H9 (cell line): ENCODE measurements at regions not wholly inside any gene's neighbourhood (a gene's known extent, or its start where the extent isn't known, plus 50 kb on each side); places are given as distances from the start of the nearest gene placed in this dataset.

Experiments
- DNase-seq: peaks from one replicate; pipeline ENCODE4 v3.0.0-alpha.2; 2017
- H2AFZ ChIP-seq: one replicate; pipeline ENCODE4 v1.6.1; 2013; ENCODE audit warnings: mild to moderate bottlenecking, low read length, control low read depth, moderate library complexity
- H2AK5ac ChIP-seq: 2 replicates; pipeline ENCODE4 v1.6.1; 2013; ENCODE audit warnings: low read length, control low read depth, mixed read lengths; ENCODE audit not compliant: insufficient read length
- H2BK120ac ChIP-seq: one replicate; pipeline ENCODE4 v1.6.1; 2013; ENCODE audit warnings: low read depth, mild to moderate bottlenecking, low read length, control low read depth, inconsistent platforms; ENCODE audit not compliant: poor library complexity, severe bottlenecking
- H2BK12ac ChIP-seq: 2 replicates; pipeline ENCODE4 v1.6.1; 2013; ENCODE audit warnings: low read length, control low read depth, mixed read lengths, low read depth; ENCODE audit not compliant: insufficient read length
- H2BK15ac ChIP-seq: 2 replicates; pipeline ENCODE4 v1.6.1; 2013; ENCODE audit warnings: low read depth, low read length, control low read depth
- H2BK20ac ChIP-seq: one replicate; pipeline ENCODE4 v1.6.1; 2013; ENCODE audit warnings: low read depth, mild to moderate bottlenecking, low read length, control low read depth, inconsistent platforms; ENCODE audit not compliant: poor library complexity, severe bottlenecking
- H2BK5ac ChIP-seq: 2 replicates; pipeline ENCODE4 v1.6.1; 2013; ENCODE audit warnings: low read length, control low read depth, mixed read lengths; ENCODE audit not compliant: insufficient read length
- H3K14ac ChIP-seq: 2 replicates; pipeline ENCODE4 v1.6.1; 2013; ENCODE audit warnings: low read length, control low read depth; ENCODE audit not compliant: insufficient read depth
- H3K18ac ChIP-seq: 2 replicates; pipeline ENCODE4 v1.6.1; 2013; ENCODE audit warnings: low read depth, mild to moderate bottlenecking, mixed read lengths, low read length, control low read depth; ENCODE audit not compliant: insufficient read length
- H3K23ac ChIP-seq: 2 replicates; pipeline ENCODE4 v1.6.1; 2013; ENCODE audit warnings: low read length, control low read depth, mixed read lengths, low read depth; ENCODE audit not compliant: insufficient read length
- H3K23me2 ChIP-seq: 2 replicates; pipeline ENCODE4 v1.6.1; 2013; ENCODE audit warnings: low read depth, mild to moderate bottlenecking, mixed read lengths, low read length, control low read depth; ENCODE audit not compliant: insufficient read length, poor library complexity, severe bottlenecking
- H3K27ac ChIP-seq: 2 replicates; pipeline ENCODE4 v1.5.1; 2013; ENCODE audit warnings: low read length, control low read depth, mixed read lengths, low read depth; ENCODE audit not compliant: insufficient read length
- H3K27me3 ChIP-seq: 2 replicates; pipeline ENCODE4 v1.6.1; 2013; ENCODE audit warnings: low read length, control low read depth, inconsistent platforms; ENCODE audit not compliant: insufficient read depth
- H3K4ac ChIP-seq: 2 replicates; pipeline ENCODE4 v1.6.1; 2013; ENCODE audit warnings: low read depth, mild to moderate bottlenecking, control low read depth, inconsistent platforms, low read length, moderate library complexity
- H3K4me1 ChIP-seq: 2 replicates; pipeline ENCODE4 v1.6.1; 2013; ENCODE audit warnings: low read length, control low read depth, inconsistent platforms; ENCODE audit not compliant: insufficient read depth
- H3K4me2 ChIP-seq: 2 replicates; pipeline ENCODE4 v1.6.1; 2013; ENCODE audit warnings: low read length, control low read depth, mixed read lengths; ENCODE audit not compliant: insufficient read length, insufficient read depth
- H3K56ac ChIP-seq: 2 replicates; pipeline ENCODE4 v1.6.1; 2013; ENCODE audit warnings: low read depth, mild to moderate bottlenecking, mixed read lengths, low read length, control low read depth; ENCODE audit not compliant: insufficient read length
- H3K79me1 ChIP-seq: 2 replicates; pipeline ENCODE4 v1.6.1; 2013; ENCODE audit warnings: low read depth, mild to moderate bottlenecking, moderate library complexity, low read length, control low read depth, inconsistent platforms; ENCODE audit not compliant: insufficient read depth, poor library complexity, severe bottlenecking
- H3K79me2 ChIP-seq: 2 replicates; pipeline ENCODE4 v1.6.1; 2013; ENCODE audit warnings: low read length, control low read depth, inconsistent platforms; ENCODE audit not compliant: insufficient read depth
- H3K9ac ChIP-seq: 2 replicates; pipeline ENCODE4 v1.6.1; 2013; ENCODE audit warnings: low read length, control low read depth, mixed read lengths; ENCODE audit not compliant: insufficient read length; ENCODE audit errors: extremely low read depth
- H3K9me3 ChIP-seq: one replicate; pipeline ENCODE4 v1.6.1; 2013; ENCODE audit warnings: low read depth, low read length, inconsistent platforms; ENCODE audit not compliant: control insufficient read depth
- H3T11ph ChIP-seq: one replicate; pipeline ENCODE4 v1.6.1; 2013; ENCODE audit warnings: mild to moderate bottlenecking, low read length, control low read depth, inconsistent platforms
- H4K20me1 ChIP-seq: one replicate; pipeline ENCODE4 v1.6.1; 2013; ENCODE audit not compliant: control insufficient read depth, insufficient read length, insufficient read depth
- H4K5ac ChIP-seq: 2 replicates; pipeline ENCODE4 v1.6.1; 2013; ENCODE audit warnings: low read depth, mild to moderate bottlenecking, mixed read lengths, low read length, control low read depth; ENCODE audit not compliant: insufficient read length
- H4K8ac ChIP-seq: replicated peaks from 2 replicates; pipeline ENCODE4 v1.6.1; 2013; ENCODE audit warnings: low read length, control low read depth, mixed read lengths, low read depth; ENCODE audit not compliant: insufficient read length
- H4K91ac ChIP-seq: 2 replicates; pipeline ENCODE4 v1.6.1; 2013; ENCODE audit warnings: low read depth, mild to moderate bottlenecking, moderate library complexity, mixed read lengths, low read length, control low read depth; ENCODE audit not compliant: insufficient read length
- H3K27ac Mint-ChIP-seq, 3 experiments: 2 replicates in 2 of 3; 3 replicates in 1 of 3; pipeline ENCODE4 v1.8.0; 2020 to 2021; ENCODE audit warnings: mixed read lengths in 3 of 3, mild to moderate bottlenecking in 1 of 3, moderate library complexity in 1 of 3
- H3K27me3 Mint-ChIP-seq: 2 replicates; pipeline ENCODE4 v1.8.0; 2021; ENCODE audit warnings: low read depth, mild to moderate bottlenecking, moderate library complexity, mixed read lengths
- H3K36me3 Mint-ChIP-seq, 3 experiments: 2 replicates in 2 of 3; 3 replicates in 1 of 3; pipeline ENCODE4 v1.8.0; 2020 to 2021; ENCODE audit warnings: low read depth in 3 of 3, mixed read lengths in 3 of 3; ENCODE audit not compliant: insufficient read depth in 1 of 3
- H3K4me1 Mint-ChIP-seq, 2 experiments: 2 replicates each; pipeline ENCODE4 v1.8.0; 2020; ENCODE audit warnings: mixed read lengths in 2 of 2
- H3K4me3 Mint-ChIP-seq, 2 experiments: 2 replicates in 1 of 2; 3 replicates in 1 of 2; pipeline ENCODE4 v1.8.0; 2020 to 2021; ENCODE audit warnings: mild to moderate bottlenecking in 2 of 2, mixed read lengths in 2 of 2, moderate library complexity in 1 of 2
- H3K9me3 Mint-ChIP-seq, 2 experiments: 2 replicates in 1 of 2; 3 replicates in 1 of 2; pipeline ENCODE4 v1.8.0; 2020; ENCODE audit warnings: mild to moderate bottlenecking in 2 of 2, mixed read lengths in 2 of 2, moderate library complexity in 1 of 2
- CTCF ChIP-seq: fragments of 200-600 bp; sonication (generic); conservative IDR thresholded peaks from 3 replicates; pipeline ENCODE4 v1.8.0; 2021; ENCODE audit warnings: antibody characterized with exemption, mild to moderate bottlenecking
- WGBS: extraction: QIAGEN DNeasy Blood & Tissue Kit; methylation state at CpG from one replicate; pipeline ENCODE4 v1.1.7; 2013; ENCODE audit warnings: missing lambda C conversion rate, low lambda C conversion rate, mixed read lengths; ENCODE audit not compliant: insufficient read length; ENCODE audit errors: extremely low coverage; 5-methylcytosine and 5-hydroxymethylcytosine counted together

GRCh38 chr2:67532387-67532786 is 135.3 kb downstream of the ETAA1 start:
- Mint-ChIP-seq H3K4me3 (no peak overlapping the region), H3K27ac (no peak overlapping the region), H3K9me3 (peaks cover 5 to 8% of the 10 kb centered on the region in 2 experiments; a peak in 3 of 5 replicates), H3K27me3 (no peaks in the 10 kb centered on the region), H3K36me3 (no peaks in the 10 kb centered on the region), H3K4me1 (no peaks in the 10 kb centered on the region)
- Histone ChIP-seq H2AK5ac (no peak overlapping the region), H2BK120ac (no peak overlapping the region), H2AFZ (no peak overlapping the region), H3K14ac (no peak overlapping the region), H3K4ac (no peak overlapping the region), H3K23ac (no peak overlapping the region), H2BK20ac (no peak overlapping the region), H3K9me3 (no peaks in the 10 kb centered on the region), H3K27ac (no peak overlapping the region), H3K23me2 (no peaks in the 10 kb centered on the region), H3K79me1 (no peaks in the 10 kb centered on the region), H3K56ac (no peak overlapping the region), H4K8ac (no peak overlapping the region), H3K4me1 (no peaks in the 10 kb centered on the region), H3K9ac (no peak overlapping the region), H4K91ac (no peak overlapping the region), H4K5ac (no peak overlapping the region), H2BK5ac (no peak overlapping the region), H3K18ac (no peak overlapping the region), H3K79me2 (no peaks in the 10 kb centered on the region), H3K27me3 (no peaks in the 10 kb centered on the region), H3T11ph (no peak overlapping the region), H4K20me1 (no peaks in the 10 kb centered on the region), H2BK12ac (no peak overlapping the region), H3K4me2 (no peak overlapping the region), H2BK15ac (no peak overlapping the region)
- no peak for TF ChIP-seq CTCF
- DNase-seq: no peak
- no CpG with 5 or more reads among the region's 1 CpG for WGBS
